Renal cortex interstitium (tissue), 11 donors: ENCODE measurements at regions not wholly inside any gene's neighbourhood (a gene's known extent, or its start where the extent isn't known, plus 50 kb on each side); places are given as distances from the start of the nearest gene placed in this dataset.

Experiments
- DNase-seq, 11 donors: peaks; one replicate each; pipeline ENCODE4 v3.0.0-alpha.2; 2013; ENCODE audit warnings: low read depth in 9 of 11, low spot score in 4 of 11; ENCODE audit errors: extremely low read depth in 1 of 11

DNA sequence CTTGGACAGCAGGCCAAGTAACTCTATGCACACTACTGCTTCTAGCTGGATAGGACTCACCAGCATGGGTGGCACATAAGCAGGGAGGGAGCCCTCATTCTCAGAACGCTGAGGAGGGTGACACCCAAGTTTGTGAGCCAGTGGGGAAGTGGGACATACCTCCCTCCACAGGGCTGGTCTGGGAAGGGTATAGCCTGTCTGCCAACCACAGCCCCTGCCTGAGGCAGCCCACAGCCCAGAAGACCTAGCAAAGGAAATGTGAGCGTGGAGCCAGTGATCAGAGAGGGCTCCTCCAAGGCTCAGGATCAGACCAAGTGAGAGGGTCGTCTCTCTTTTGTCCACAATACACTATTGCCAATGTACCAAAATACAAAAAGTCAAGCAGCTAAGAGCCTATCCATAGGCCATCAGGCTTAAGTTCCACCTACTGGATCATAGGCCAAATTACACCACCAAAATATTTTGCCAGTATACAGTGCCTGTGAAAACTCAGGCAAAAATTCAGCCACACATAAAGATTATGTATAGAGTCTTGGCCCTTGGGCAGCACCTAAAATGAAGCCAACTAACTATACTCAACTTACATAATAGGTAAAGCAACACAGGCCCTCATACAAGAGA lies 1203.1 kb downstream of the PCDH18 start:
- no peak for DNase-seq

DNA sequence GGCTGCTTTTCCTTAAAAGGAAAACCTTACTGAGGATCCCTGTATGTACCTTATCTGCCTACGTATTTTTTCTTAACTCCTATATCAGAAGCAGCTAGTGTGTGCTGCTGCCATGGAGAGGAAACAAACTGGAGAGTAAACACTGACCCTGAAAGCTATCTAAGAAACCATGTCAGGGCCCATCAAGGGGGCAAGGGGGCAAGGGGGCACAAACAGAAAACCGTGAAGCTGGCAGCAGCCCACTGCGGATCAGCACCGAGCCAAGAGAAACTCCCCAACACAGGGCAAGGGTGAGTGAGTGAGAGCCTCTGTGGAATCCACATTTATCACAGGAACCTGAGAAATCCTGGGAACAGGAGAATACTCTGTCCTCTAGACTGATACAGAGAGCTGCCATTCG lies 1204.2 kb downstream of the PCDH18 start:
- DNase-seq: no peak

DNA sequence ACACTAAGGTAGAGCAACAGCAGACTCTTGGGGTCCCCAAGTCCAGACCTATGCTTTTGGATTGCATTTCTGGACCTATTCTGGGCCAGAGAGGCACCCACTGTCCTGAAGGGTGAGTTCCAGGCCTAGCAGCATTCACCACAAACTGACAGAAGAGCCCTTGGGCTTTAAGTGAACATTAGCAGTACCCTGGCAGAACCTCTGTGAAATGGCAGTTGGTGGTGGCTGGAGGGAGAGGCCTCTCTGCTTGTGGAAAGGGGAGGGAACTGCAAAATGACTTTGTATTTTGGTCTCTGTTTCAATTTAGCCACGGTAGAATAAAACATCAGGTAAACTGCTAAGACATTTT lies 1211.9 kb downstream of the PCDH18 start:
- DNase-seq: no peak

DNA sequence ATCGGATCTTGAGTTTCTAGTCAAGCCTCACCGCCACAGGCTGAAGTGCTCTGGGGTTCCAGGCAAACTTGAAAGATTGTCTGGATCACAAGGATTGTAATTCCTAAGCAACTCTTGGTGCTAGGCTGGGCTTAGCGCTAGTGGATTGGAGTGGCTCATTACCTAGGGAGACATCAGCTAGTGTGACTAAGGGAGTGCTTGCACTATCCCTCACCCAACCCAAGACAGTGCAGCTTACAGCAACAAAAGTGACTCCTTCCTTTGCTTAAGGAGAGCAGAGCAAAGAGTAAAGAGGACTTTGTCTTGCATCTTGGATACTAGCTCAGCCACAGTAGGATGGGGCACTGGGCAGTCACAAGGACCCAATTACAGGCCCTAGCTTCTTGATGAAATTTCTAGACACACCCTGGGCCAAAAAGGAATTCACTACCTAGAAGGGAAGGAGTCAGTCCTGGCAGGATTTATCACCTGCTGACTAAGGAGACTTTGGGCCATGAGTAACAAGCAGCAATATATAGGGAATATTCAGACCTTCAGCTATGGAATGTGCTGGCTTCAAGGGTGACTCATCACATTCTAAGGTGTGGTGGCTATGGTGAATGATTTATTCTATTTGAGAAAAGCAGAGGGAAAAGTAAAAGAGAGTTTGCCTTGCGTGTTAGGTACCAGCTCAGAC lies 1212.4 kb downstream of the PCDH18 start:
- DNase-seq: no peak

DNA sequence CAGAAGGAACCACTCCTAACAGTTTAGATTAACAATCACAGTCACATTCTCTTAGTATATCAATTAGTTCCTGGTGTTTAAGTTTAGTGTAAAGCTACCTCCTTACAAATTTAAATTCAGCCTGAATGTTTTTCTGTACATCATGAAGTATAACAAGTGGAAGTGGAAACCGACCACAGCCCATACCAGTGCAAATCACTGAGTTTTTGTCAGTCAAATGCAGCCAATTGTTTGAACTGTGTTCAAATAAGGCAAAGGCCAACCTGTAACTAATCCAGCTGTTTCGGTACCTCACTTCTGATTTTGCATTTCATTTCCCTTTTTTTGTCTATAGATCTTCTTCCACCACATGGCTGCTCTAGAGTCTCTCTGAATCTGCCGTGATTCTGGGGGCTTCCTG lies 1215.3 kb downstream of the PCDH18 start:
- DNase-seq: no peak

GRCh38 chr4:136314686-136315085 lies 1217.6 kb downstream of the PCDH18 start:
- no peak for DNase-seq

GRCh38 chr4:136311774-136312173 lies 1220.5 kb downstream of the PCDH18 start:
- DNase-seq: no peak

DNA sequence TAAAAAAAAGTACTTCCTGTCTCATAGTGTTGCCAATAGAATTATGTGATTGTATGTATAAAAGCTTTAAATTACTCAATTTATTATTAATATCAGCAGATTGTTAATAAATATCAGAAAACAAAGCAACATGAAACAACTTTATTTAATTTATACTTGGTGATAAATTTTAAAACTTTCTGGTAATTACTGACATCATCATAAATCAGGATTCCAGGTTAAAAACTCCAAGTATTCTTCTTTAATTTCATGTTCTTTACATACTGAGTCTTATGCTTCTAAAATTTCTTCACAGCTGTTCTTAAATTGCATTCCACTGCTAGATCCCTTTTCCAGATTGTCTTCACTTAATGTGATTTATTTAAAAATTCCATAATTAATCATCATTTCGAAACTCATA lies 1224.5 kb downstream of the PCDH18 start:
- no peak for DNase-seq

DNA sequence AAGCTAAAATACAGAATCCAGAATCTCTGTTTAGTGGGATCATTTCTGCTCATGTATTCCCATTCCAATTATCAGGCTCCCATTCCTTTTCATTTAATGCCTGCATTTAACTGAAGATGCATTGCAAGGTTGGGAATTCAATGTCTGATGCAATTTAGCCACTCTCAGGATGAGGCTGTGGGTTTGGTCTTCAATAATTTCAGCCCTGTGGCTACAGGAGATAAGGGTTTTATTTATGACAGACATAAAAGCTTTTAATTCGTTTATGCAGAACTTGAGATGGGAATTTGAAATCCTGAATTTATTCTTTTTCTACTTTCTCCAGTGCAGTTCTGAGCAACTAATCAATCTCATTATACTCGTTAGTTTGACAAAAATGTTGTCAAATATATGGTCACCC lies 1225.9 kb downstream of the PCDH18 start:
- no peak for DNase-seq

DNA sequence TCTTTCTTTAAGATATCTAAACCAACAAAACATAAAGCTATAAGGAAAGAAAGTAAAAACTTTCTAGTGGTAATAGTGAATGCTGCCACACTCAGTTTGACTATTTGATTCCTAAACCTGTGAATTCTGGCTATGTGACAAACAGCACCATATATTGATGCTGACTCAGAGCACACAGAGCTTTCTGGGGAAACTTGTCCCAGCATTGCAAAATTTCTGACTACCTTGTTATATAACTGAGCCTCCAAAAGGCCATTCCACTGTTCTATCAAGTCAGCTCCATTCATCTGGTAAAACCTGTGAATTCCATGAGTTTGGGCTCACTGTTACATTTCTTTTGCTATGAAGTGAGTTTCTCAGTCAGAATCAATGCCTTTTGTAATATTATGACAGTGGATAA lies 1229.7 kb downstream of the PCDH18 start:
- no peak for DNase-seq

- DNase-seq: no peak
Measured at GRCh38 chr4:136301749-136302495, 1230.4 kb downstream of the PCDH18 start.

GRCh38 chr4:136283977-136284376 lies 1248.3 kb downstream of the PCDH18 start:
- DNase-seq: no peak

DNA sequence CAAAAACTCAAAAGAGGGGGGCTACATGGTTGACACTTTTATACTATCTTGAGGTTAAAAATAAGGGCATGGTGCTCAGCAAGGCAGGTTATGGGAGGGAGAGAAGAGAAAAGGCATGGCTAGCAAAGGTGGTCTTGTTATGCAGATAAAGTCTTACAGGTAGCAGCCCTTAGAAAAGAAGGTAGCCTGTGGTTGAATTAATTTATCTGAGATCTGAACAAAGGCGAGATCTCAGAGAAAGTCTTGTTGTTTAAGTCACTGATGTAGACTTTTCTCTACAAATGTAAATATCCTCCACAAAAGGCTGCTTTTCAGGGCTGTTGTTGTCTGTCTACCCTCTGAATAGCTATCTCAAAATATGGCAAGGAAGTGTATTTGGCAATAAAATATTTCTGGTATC lies 1250.4 kb downstream of the PCDH18 start:
- no peak for DNase-seq

GRCh38 chr4:136281307-136281706 lies 1251.0 kb downstream of the PCDH18 start:
- DNase-seq: no peak

DNA sequence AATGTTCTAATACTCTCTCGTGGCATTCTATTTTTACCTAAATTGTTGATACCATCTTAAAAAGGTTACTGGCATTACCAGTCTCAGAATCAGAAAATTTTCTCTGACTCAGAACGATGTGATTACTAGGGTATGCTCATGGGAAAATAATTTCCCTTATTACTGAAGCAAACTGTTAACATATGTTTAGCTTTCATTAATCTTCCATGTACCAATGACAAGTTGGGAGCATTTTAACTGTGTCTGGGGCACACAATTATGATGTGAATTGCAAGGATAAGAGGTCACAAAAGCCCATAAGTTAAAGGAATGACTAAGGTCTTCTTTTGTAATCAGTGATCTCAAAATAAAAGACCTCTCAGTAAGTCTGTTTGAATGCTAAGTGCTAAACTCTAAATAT lies 1254.6 kb downstream of the PCDH18 start:
- DNase-seq: no peak

- no peak for DNase-seq
Measured at GRCh38 chr4:136246876-136247275, 1285.4 kb downstream of the PCDH18 start.

DNA sequence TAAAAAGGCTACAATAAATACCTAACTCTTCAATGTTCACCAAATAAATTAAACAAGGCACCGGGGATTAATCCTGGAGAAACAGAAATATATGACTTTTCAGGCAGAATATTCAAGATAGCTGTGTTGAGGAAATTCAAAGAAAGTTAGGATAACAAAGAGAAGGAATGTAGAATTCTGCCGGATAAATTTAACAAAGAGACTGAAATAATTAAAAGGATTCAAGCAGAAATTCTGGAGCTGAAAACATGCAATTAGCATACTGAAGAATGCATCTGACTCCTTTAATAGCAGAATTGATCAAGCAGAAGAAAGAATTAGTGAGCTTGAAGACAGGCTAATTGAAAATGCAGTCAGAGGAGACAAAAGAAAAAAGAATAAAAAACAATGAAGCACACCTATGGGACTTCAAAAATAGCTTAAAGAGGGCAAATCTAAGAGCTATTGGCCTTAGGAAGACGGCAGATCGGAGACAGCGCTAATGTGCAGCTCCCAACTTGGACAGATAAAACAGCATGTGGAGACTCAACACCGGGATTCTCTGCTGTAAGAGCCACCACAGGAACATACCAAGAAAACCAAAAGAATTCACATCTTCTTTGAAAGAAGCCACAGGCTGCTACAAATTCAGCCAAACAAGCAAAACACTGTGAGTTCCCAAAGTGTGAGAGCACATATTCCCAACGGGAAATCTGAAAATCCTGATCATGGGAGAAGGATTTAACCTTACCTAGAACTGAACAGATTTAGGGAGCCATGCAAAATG lies 1290.9 kb downstream of the PCDH18 start:
- DNase-seq: no peak

DNA sequence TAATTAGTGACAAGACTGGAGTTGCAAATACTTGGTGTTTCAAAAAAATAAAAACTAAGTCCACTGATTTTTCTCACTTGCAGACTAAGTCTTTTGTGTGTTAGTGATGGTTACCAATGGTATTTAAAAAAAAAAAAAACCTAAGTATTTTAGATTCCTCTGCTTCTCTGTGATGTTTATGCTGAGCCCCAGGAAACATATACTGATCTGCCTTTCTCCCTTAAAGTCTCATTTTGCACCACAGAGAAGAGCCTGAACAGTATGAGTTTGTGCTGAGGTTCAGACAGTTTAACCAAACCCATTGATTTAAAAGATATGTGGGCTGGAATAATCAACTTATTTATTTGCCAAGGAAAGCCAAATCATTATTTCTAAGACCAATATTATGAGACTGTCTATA lies 1305.0 kb downstream of the PCDH18 start:
- DNase-seq: no peak

GRCh38 chr4:136219592-136220125 lies 1312.6 kb downstream of the PCDH18 start:
- DNase-seq: no peak

DNA sequence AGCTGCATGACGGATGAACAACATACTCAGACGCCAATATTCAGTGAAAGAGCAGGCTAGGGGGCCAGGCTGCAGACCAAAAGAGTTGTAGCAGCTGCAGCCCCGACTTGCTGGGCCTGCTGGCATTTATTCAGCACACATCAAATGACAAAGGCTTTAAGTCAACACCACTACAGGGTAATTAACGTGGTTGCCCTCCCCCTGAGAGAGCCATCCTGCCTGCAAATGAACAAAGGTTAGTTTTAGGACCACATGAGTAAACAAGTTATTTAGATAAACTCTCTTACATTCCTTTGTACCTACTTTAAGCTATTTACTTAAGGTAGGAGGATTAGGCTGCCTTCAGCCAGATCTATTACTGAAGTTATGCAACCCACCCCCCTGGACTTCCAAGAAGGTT lies 1329.1 kb downstream of the PCDH18 start:
- DNase-seq: no peak
